ENCODE measurements at regions not wholly inside any gene's neighbourhood (a gene's known extent, or its start where the extent isn't known, plus 50 kb on each side); places are given as distances from the start of the nearest gene placed in this dataset.

DNA sequence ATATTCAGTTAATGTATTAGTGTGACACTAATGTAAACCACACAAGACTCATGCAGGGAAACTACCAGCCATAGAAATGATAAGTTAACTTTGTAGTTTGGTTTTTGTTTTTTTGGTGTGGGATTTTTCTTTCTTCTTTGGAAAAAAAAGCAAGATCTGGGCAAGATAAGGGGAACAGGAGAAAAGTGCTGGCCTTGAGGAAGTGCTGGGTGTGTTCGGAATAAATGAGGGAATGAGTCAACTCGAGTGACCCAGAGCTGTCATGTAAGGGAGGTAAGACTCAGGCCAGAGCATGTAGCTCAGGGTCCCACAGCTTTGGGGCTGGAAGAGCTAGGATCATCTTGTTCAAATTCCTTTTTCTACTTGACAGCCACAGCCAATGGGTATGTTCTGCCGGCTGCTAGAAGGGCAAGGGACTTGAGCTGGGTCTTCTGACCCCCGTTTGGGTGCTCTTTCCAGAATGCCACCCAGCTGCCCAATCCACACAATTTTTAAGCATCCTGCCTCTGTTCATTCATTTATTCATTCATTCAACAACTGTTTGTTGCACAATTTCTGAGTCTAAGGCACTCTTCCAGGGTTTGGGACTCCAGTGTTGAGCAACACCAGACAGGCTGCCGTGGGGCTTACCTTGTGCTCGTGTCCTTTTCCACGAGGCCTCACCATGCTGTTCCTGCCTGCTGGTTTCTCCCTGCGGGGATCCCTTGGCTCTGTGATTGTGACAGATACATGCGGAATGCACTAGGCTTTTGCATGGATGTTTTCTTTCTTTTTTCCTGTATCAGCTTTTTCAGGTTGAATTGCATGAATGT, 54.5 kb downstream of the CLDN34 start:
- no peak overlapping the region for H3K27ac ChIP-seq (ENCODE audit: low read depth, low read length)
- H3K4me1 ChIP-seq (ENCODE audit: control insufficient read depth in 3 of 3, insufficient read depth in 3 of 3, low read length in 3 of 3), result peaks cover 0 to 14% (median 8%) of the 10 kb centered on the region in 3 donors
- no peak overlapping the region for H3K4me3 ChIP-seq (ENCODE audit: low read length in 3 of 3)
- H3K27me3 ChIP-seq (ENCODE audit: control insufficient read depth in 3 of 3, insufficient read depth in 3 of 3, low read length in 3 of 3), result no peaks in the 10 kb centered on the region
- no peaks in the 10 kb centered on the region for H3K36me3 ChIP-seq (ENCODE audit: control insufficient read depth in 3 of 3, insufficient read depth in 3 of 3, low read length in 3 of 3)
- H3K9ac ChIP-seq (ENCODE audit: low read depth in 1 of 3, low read length in 3 of 3), result no peak overlapping the region
- peaks cover 0 to 2% (median 0%) of the 10 kb centered on the region in 3 donors for H3K9me3 ChIP-seq (ENCODE audit: control insufficient read depth in 3 of 3, low read length in 3 of 3)

GRCh38 chrX:10022273-10022541, 55.0 kb downstream of the CLDN34 start:
- H3K27me3 ChIP-seq (ENCODE audit: control insufficient read depth in 3 of 3, insufficient read depth in 3 of 3, low read length in 3 of 3), result no peaks in the 10 kb centered on the region
- H3K9me3 ChIP-seq (ENCODE audit: control insufficient read depth in 3 of 3, low read length in 3 of 3), result peaks cover 0 to 2% (median 0%) of the 10 kb centered on the region in 3 donors
- no peaks in the 10 kb centered on the region for H3K36me3 ChIP-seq (ENCODE audit: control insufficient read depth in 3 of 3, insufficient read depth in 3 of 3, low read length in 3 of 3)
- H3K4me1 ChIP-seq (ENCODE audit: control insufficient read depth in 3 of 3, insufficient read depth in 3 of 3, low read length in 3 of 3), result peaks cover 0 to 14% (median 8%) of the 10 kb centered on the region in 3 donors
- no peak overlapping the region for H3K4me3 ChIP-seq (ENCODE audit: low read length in 3 of 3)
- no peak overlapping the region for H3K27ac ChIP-seq (ENCODE audit: low read depth, low read length)
- H3K9ac ChIP-seq (ENCODE audit: low read depth in 1 of 3, low read length in 3 of 3), result no peak overlapping the region

- H3K9ac ChIP-seq (ENCODE audit: low read depth in 1 of 3, low read length in 3 of 3), result no peak overlapping the region
- peaks cover 0 to 9% (median 8%) of the 10 kb centered on the region in 3 donors for H3K4me1 ChIP-seq (ENCODE audit: control insufficient read depth in 3 of 3, insufficient read depth in 3 of 3, low read length in 3 of 3)
- no peak overlapping the region for H3K4me3 ChIP-seq (ENCODE audit: low read length in 3 of 3)
- H3K27ac ChIP-seq (ENCODE audit: low read depth, low read length), result no peak overlapping the region
- no peaks in the 10 kb centered on the region for H3K27me3 ChIP-seq (ENCODE audit: control insufficient read depth in 3 of 3, insufficient read depth in 3 of 3, low read length in 3 of 3)
- H3K36me3 ChIP-seq (ENCODE audit: control insufficient read depth in 3 of 3, insufficient read depth in 3 of 3, low read length in 3 of 3), result no peaks in the 10 kb centered on the region
- H3K9me3 ChIP-seq (ENCODE audit: control insufficient read depth in 3 of 3, low read length in 3 of 3), result peaks cover 0 to 2% (median 0%) of the 10 kb centered on the region in 3 donors
These were observed 55.6 kb downstream of the CLDN34 start for GRCh38 chrX:10022580-10023245.

GRCh38 chrX:10023821-10024220, 56.7 kb downstream of the CLDN34 start:
- H3K27ac ChIP-seq (ENCODE audit: low read depth, low read length), result no peak overlapping the region
- no peaks in the 10 kb centered on the region for H3K27me3 ChIP-seq (ENCODE audit: control insufficient read depth in 3 of 3, insufficient read depth in 3 of 3, low read length in 3 of 3)
- no peak overlapping the region for H3K9ac ChIP-seq (ENCODE audit: low read depth in 1 of 3, low read length in 3 of 3)
- H3K4me1 ChIP-seq (ENCODE audit: control insufficient read depth in 3 of 3, insufficient read depth in 3 of 3, low read length in 3 of 3), result peaks cover 0 to 9% (median 8%) of the 10 kb centered on the region in 3 donors
- no peak overlapping the region for H3K4me3 ChIP-seq (ENCODE audit: low read length in 3 of 3)
- H3K36me3 ChIP-seq (ENCODE audit: control insufficient read depth in 3 of 3, insufficient read depth in 3 of 3, low read length in 3 of 3), result no peaks in the 10 kb centered on the region
- H3K9me3 ChIP-seq (ENCODE audit: control insufficient read depth in 3 of 3, low read length in 3 of 3), result peaks cover 0 to 2% (median 0%) of the 10 kb centered on the region in 3 donors

DNA sequence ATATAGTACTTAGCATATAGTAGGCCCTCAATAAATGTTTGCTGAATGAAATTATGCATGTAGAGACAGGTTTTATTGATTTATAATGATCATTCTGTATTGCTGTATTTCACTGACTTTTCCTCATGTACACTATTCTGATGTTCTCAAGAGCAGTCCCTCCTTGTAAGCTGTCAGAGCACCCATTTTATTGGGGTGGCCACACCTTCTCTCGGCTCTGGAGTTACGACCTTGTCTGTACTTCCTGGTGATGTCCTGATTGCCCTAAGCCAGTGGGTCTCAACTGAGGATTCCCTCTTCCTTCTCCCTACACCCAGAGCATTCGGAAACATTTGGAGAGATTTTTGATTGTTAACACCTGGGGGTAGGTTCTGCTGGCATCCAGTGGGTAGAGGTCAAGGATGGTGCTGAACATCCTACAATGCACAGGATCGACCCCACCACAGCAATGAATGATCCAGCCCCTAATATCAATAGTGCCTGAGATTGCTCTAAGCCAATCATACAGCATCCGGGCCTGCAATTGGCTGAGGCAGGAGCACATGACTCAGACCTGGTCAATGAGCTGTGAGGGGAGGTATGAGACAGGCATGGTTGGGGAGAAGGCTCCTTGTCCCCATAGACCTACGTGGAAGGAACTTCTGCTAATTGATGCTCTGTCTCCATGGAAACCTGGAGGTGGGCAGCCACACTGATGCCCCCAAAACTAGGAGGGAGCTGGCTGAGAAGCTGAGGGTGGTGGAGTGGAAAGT, 58.8 kb downstream of the CLDN34 start:
- H3K4me1 ChIP-seq (ENCODE audit: control insufficient read depth in 3 of 3, insufficient read depth in 3 of 3, low read length in 3 of 3), result peaks cover 0 to 8% (median 7%) of the 10 kb centered on the region in 3 donors
- H3K9ac ChIP-seq (ENCODE audit: low read depth in 1 of 3, low read length in 3 of 3), result no peak overlapping the region
- no peak overlapping the region for H3K27ac ChIP-seq (ENCODE audit: low read depth, low read length)
- no peaks in the 10 kb centered on the region for H3K27me3 ChIP-seq (ENCODE audit: control insufficient read depth in 3 of 3, insufficient read depth in 3 of 3, low read length in 3 of 3)
- H3K36me3 ChIP-seq (ENCODE audit: control insufficient read depth in 3 of 3, insufficient read depth in 3 of 3, low read length in 3 of 3), result no peaks in the 10 kb centered on the region
- no peak overlapping the region for H3K4me3 ChIP-seq (ENCODE audit: low read length in 3 of 3)
- no peaks in the 10 kb centered on the region for H3K9me3 ChIP-seq (ENCODE audit: control insufficient read depth in 3 of 3, low read length in 3 of 3)

- Histone ChIP-seq H3K9me3 (ENCODE audit: control insufficient read depth in 3 of 3, low read length in 3 of 3) (no peaks in the 10 kb centered on the region), H3K27ac (ENCODE audit: low read depth, low read length) (no peak overlapping the region), H3K27me3 (ENCODE audit: control insufficient read depth in 3 of 3, insufficient read depth in 3 of 3, low read length in 3 of 3) (no peaks in the 10 kb centered on the region), H3K36me3 (ENCODE audit: control insufficient read depth in 3 of 3, insufficient read depth in 3 of 3, low read length in 3 of 3) (no peaks in the 10 kb centered on the region), H3K9ac (ENCODE audit: low read depth in 1 of 3, low read length in 3 of 3) (no peak overlapping the region), H3K4me1 (ENCODE audit: control insufficient read depth in 3 of 3, insufficient read depth in 3 of 3, low read length in 3 of 3) (peaks cover 0 to 11% (median 6%) of the 10 kb centered on the region in 3 donors), H3K4me3 (ENCODE audit: low read length in 3 of 3) (no peak overlapping the region)
These were observed 61.3 kb downstream of the CLDN34 start for GRCh38 chrX:10028283-10029104.

DNA sequence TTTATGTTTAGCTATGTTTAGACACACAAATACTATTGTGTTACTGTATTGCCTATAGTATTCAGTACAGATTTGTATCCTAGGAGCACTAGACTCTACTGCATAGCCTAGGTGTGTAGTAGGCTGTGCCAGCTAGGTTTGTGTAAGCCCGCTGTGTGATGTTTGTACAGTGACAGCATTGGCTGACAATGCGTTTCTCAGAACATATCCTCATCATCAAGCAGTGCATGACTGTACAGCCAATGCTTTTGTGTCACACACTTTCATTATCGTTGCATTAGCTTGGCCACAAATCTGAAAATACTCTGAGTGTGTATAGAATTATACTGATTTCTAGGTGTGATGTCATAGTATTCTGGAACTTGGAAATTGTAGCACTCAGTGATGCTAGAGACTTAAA, 63.4 kb downstream of the CLDN34 start:
- Histone ChIP-seq H3K9ac (ENCODE audit: low read depth in 1 of 3, low read length in 3 of 3) (no peak overlapping the region), H3K9me3 (ENCODE audit: control insufficient read depth in 3 of 3, low read length in 3 of 3) (no peaks in the 10 kb centered on the region), H3K4me1 (ENCODE audit: control insufficient read depth in 3 of 3, insufficient read depth in 3 of 3, low read length in 3 of 3) (peaks cover 3 to 20% (median 10%) of the 10 kb centered on the region in 3 donors), H3K27ac (ENCODE audit: low read depth, low read length) (no peak overlapping the region), H3K27me3 (ENCODE audit: control insufficient read depth in 3 of 3, insufficient read depth in 3 of 3, low read length in 3 of 3) (no peaks in the 10 kb centered on the region), H3K4me3 (ENCODE audit: low read length in 3 of 3) (no peak overlapping the region), H3K36me3 (ENCODE audit: control insufficient read depth in 3 of 3, insufficient read depth in 3 of 3, low read length in 3 of 3) (no peaks in the 10 kb centered on the region)

- no peak overlapping the region for H3K9ac ChIP-seq (ENCODE audit: low read depth in 1 of 3, low read length in 3 of 3)
- H3K4me1 ChIP-seq (ENCODE audit: control insufficient read depth in 3 of 3, insufficient read depth in 3 of 3, low read length in 3 of 3), result peaks cover 3 to 20% (median 10%) of the 10 kb centered on the region in 3 donors
- no peaks in the 10 kb centered on the region for H3K27me3 ChIP-seq (ENCODE audit: control insufficient read depth in 3 of 3, insufficient read depth in 3 of 3, low read length in 3 of 3)
- no peak overlapping the region for H3K27ac ChIP-seq (ENCODE audit: low read depth, low read length)
- no peaks in the 10 kb centered on the region for H3K9me3 ChIP-seq (ENCODE audit: control insufficient read depth in 3 of 3, low read length in 3 of 3)
- no peaks in the 10 kb centered on the region for H3K36me3 ChIP-seq (ENCODE audit: control insufficient read depth in 3 of 3, insufficient read depth in 3 of 3, low read length in 3 of 3)
- H3K4me3 ChIP-seq (ENCODE audit: low read length in 3 of 3), result no peak overlapping the region
These were observed 64.6 kb downstream of the CLDN34 start for GRCh38 chrX:10031746-10032145.

- Histone ChIP-seq H3K4me1 (ENCODE audit: control insufficient read depth in 3 of 3, insufficient read depth in 3 of 3, low read length in 3 of 3) (peaks cover 3 to 20% (median 10%) of the 10 kb centered on the region in 3 donors), H3K27ac (ENCODE audit: low read depth, low read length) (no peak overlapping the region), H3K9me3 (ENCODE audit: control insufficient read depth in 3 of 3, low read length in 3 of 3) (no peaks in the 10 kb centered on the region), H3K4me3 (ENCODE audit: low read length in 3 of 3) (no peak overlapping the region), H3K27me3 (ENCODE audit: control insufficient read depth in 3 of 3, insufficient read depth in 3 of 3, low read length in 3 of 3) (no peaks in the 10 kb centered on the region), H3K9ac (ENCODE audit: low read depth in 1 of 3, low read length in 3 of 3) (no peak overlapping the region), H3K36me3 (ENCODE audit: control insufficient read depth in 3 of 3, insufficient read depth in 3 of 3, low read length in 3 of 3) (no peaks in the 10 kb centered on the region)
These were observed 65.0 kb downstream of the CLDN34 start for GRCh38 chrX:10032147-10032546.
